H9 (cell line): ENCODE measurements at regions not wholly inside any gene's neighbourhood (a gene's known extent, or its start where the extent isn't known, plus 50 kb on each side); places are given as distances from the start of the nearest gene placed in this dataset.

Source experiments
- DNase-seq: peaks from one replicate; pipeline ENCODE4 v3.0.0-alpha.2; 2017
- H2AFZ ChIP-seq: one replicate; pipeline ENCODE4 v1.6.1; 2013; ENCODE audit warnings: mild to moderate bottlenecking, low read length, control low read depth, moderate library complexity
- H2AK5ac ChIP-seq: 2 replicates; pipeline ENCODE4 v1.6.1; 2013; ENCODE audit warnings: low read length, control low read depth, mixed read lengths; ENCODE audit not compliant: insufficient read length
- H2BK120ac ChIP-seq: one replicate; pipeline ENCODE4 v1.6.1; 2013; ENCODE audit warnings: low read depth, mild to moderate bottlenecking, low read length, control low read depth, inconsistent platforms; ENCODE audit not compliant: poor library complexity, severe bottlenecking
- H2BK12ac ChIP-seq: 2 replicates; pipeline ENCODE4 v1.6.1; 2013; ENCODE audit warnings: low read length, control low read depth, mixed read lengths, low read depth; ENCODE audit not compliant: insufficient read length
- H2BK15ac ChIP-seq: 2 replicates; pipeline ENCODE4 v1.6.1; 2013; ENCODE audit warnings: low read depth, low read length, control low read depth
- H2BK20ac ChIP-seq: one replicate; pipeline ENCODE4 v1.6.1; 2013; ENCODE audit warnings: low read depth, mild to moderate bottlenecking, low read length, control low read depth, inconsistent platforms; ENCODE audit not compliant: poor library complexity, severe bottlenecking
- H2BK5ac ChIP-seq: 2 replicates; pipeline ENCODE4 v1.6.1; 2013; ENCODE audit warnings: low read length, control low read depth, mixed read lengths; ENCODE audit not compliant: insufficient read length
- H3K14ac ChIP-seq: 2 replicates; pipeline ENCODE4 v1.6.1; 2013; ENCODE audit warnings: low read length, control low read depth; ENCODE audit not compliant: insufficient read depth
- H3K18ac ChIP-seq: 2 replicates; pipeline ENCODE4 v1.6.1; 2013; ENCODE audit warnings: low read depth, mild to moderate bottlenecking, mixed read lengths, low read length, control low read depth; ENCODE audit not compliant: insufficient read length
- H3K23ac ChIP-seq: 2 replicates; pipeline ENCODE4 v1.6.1; 2013; ENCODE audit warnings: low read length, control low read depth, mixed read lengths, low read depth; ENCODE audit not compliant: insufficient read length
- H3K23me2 ChIP-seq: 2 replicates; pipeline ENCODE4 v1.6.1; 2013; ENCODE audit warnings: low read depth, mild to moderate bottlenecking, mixed read lengths, low read length, control low read depth; ENCODE audit not compliant: insufficient read length, poor library complexity, severe bottlenecking
- H3K27ac ChIP-seq: 2 replicates; pipeline ENCODE4 v1.5.1; 2013; ENCODE audit warnings: low read length, control low read depth, mixed read lengths, low read depth; ENCODE audit not compliant: insufficient read length
- H3K27me3 ChIP-seq: 2 replicates; pipeline ENCODE4 v1.6.1; 2013; ENCODE audit warnings: low read length, control low read depth, inconsistent platforms; ENCODE audit not compliant: insufficient read depth
- H3K4ac ChIP-seq: 2 replicates; pipeline ENCODE4 v1.6.1; 2013; ENCODE audit warnings: low read depth, mild to moderate bottlenecking, control low read depth, inconsistent platforms, low read length, moderate library complexity
- H3K4me1 ChIP-seq: 2 replicates; pipeline ENCODE4 v1.6.1; 2013; ENCODE audit warnings: low read length, control low read depth, inconsistent platforms; ENCODE audit not compliant: insufficient read depth
- H3K4me2 ChIP-seq: 2 replicates; pipeline ENCODE4 v1.6.1; 2013; ENCODE audit warnings: low read length, control low read depth, mixed read lengths; ENCODE audit not compliant: insufficient read length, insufficient read depth
- H3K56ac ChIP-seq: 2 replicates; pipeline ENCODE4 v1.6.1; 2013; ENCODE audit warnings: low read depth, mild to moderate bottlenecking, mixed read lengths, low read length, control low read depth; ENCODE audit not compliant: insufficient read length
- H3K79me1 ChIP-seq: 2 replicates; pipeline ENCODE4 v1.6.1; 2013; ENCODE audit warnings: low read depth, mild to moderate bottlenecking, moderate library complexity, low read length, control low read depth, inconsistent platforms; ENCODE audit not compliant: insufficient read depth, poor library complexity, severe bottlenecking
- H3K79me2 ChIP-seq: 2 replicates; pipeline ENCODE4 v1.6.1; 2013; ENCODE audit warnings: low read length, control low read depth, inconsistent platforms; ENCODE audit not compliant: insufficient read depth
- H3K9ac ChIP-seq: 2 replicates; pipeline ENCODE4 v1.6.1; 2013; ENCODE audit warnings: low read length, control low read depth, mixed read lengths; ENCODE audit not compliant: insufficient read length; ENCODE audit errors: extremely low read depth
- H3K9me3 ChIP-seq: one replicate; pipeline ENCODE4 v1.6.1; 2013; ENCODE audit warnings: low read depth, low read length, inconsistent platforms; ENCODE audit not compliant: control insufficient read depth
- H3T11ph ChIP-seq: one replicate; pipeline ENCODE4 v1.6.1; 2013; ENCODE audit warnings: mild to moderate bottlenecking, low read length, control low read depth, inconsistent platforms
- H4K20me1 ChIP-seq: one replicate; pipeline ENCODE4 v1.6.1; 2013; ENCODE audit not compliant: control insufficient read depth, insufficient read length, insufficient read depth
- H4K5ac ChIP-seq: 2 replicates; pipeline ENCODE4 v1.6.1; 2013; ENCODE audit warnings: low read depth, mild to moderate bottlenecking, mixed read lengths, low read length, control low read depth; ENCODE audit not compliant: insufficient read length
- H4K8ac ChIP-seq: replicated peaks from 2 replicates; pipeline ENCODE4 v1.6.1; 2013; ENCODE audit warnings: low read length, control low read depth, mixed read lengths, low read depth; ENCODE audit not compliant: insufficient read length
- H4K91ac ChIP-seq: 2 replicates; pipeline ENCODE4 v1.6.1; 2013; ENCODE audit warnings: low read depth, mild to moderate bottlenecking, moderate library complexity, mixed read lengths, low read length, control low read depth; ENCODE audit not compliant: insufficient read length
- H3K27ac Mint-ChIP-seq, 3 experiments: 2 replicates in 2 of 3; 3 replicates in 1 of 3; pipeline ENCODE4 v1.8.0; 2020 to 2021; ENCODE audit warnings: mixed read lengths in 3 of 3, mild to moderate bottlenecking in 1 of 3, moderate library complexity in 1 of 3
- H3K27me3 Mint-ChIP-seq: 2 replicates; pipeline ENCODE4 v1.8.0; 2021; ENCODE audit warnings: low read depth, mild to moderate bottlenecking, moderate library complexity, mixed read lengths
- H3K36me3 Mint-ChIP-seq, 3 experiments: 2 replicates in 2 of 3; 3 replicates in 1 of 3; pipeline ENCODE4 v1.8.0; 2020 to 2021; ENCODE audit warnings: low read depth in 3 of 3, mixed read lengths in 3 of 3; ENCODE audit not compliant: insufficient read depth in 1 of 3
- H3K4me1 Mint-ChIP-seq, 2 experiments: 2 replicates each; pipeline ENCODE4 v1.8.0; 2020; ENCODE audit warnings: mixed read lengths in 2 of 2
- H3K4me3 Mint-ChIP-seq, 2 experiments: 2 replicates in 1 of 2; 3 replicates in 1 of 2; pipeline ENCODE4 v1.8.0; 2020 to 2021; ENCODE audit warnings: mild to moderate bottlenecking in 2 of 2, mixed read lengths in 2 of 2, moderate library complexity in 1 of 2
- H3K9me3 Mint-ChIP-seq, 2 experiments: 2 replicates in 1 of 2; 3 replicates in 1 of 2; pipeline ENCODE4 v1.8.0; 2020; ENCODE audit warnings: mild to moderate bottlenecking in 2 of 2, mixed read lengths in 2 of 2, moderate library complexity in 1 of 2
- WGBS: extraction: QIAGEN DNeasy Blood & Tissue Kit; methylation state at CpG from one replicate; pipeline ENCODE4 v1.1.7; 2013; ENCODE audit warnings: missing lambda C conversion rate, low lambda C conversion rate, mixed read lengths; ENCODE audit not compliant: insufficient read length; ENCODE audit errors: extremely low coverage; 5-methylcytosine and 5-hydroxymethylcytosine counted together
- TF ChIP-seq, protein P1 (sequence below): fragments of 200-600 bp; sonication (generic); conservative IDR thresholded peaks from 3 replicates; pipeline ENCODE4 v1.8.0; 2021; ENCODE audit warnings: antibody characterized with exemption, mild to moderate bottlenecking

DNA sequence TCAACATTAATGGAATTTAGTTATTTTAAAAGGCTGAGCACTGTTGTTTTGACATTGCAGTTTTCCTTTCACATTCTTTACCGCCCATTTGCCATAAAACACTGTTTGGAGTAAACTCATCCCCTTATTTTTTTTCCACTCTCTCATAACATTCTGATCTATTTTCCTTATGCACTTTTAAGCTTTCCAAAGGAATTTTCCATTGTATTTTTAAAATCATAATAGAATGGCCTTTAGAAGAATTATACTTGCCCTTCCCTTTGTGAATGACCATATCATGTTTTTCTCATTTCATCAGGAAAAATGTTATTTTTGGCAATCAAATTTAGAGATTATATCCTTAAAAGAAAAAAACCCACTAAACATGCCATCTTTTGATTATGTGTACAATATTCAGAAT is 1074.2 kb downstream of the STIM2 start:
- no peaks in the 10 kb centered on the region for H4K20me1 ChIP-seq
- no peaks in the 10 kb centered on the region for H3K27me3 ChIP-seq
- Mint-ChIP-seq H3K27me3 (no peaks in the 10 kb centered on the region), H3K4me3 (no peak overlapping the region), H3K9me3 (no peaks in the 10 kb centered on the region), H3K36me3 (no peaks in the 10 kb centered on the region), H3K4me1 (0 out of 4 replicates have a peak, but pooled peaks cover 0 to 3% of the 10 kb centered on the region in 2 experiments), H3K27ac (no peak overlapping the region)
- no peak overlapping the region for H2AFZ ChIP-seq
- H2BK5ac ChIP-seq: no peak overlapping the region
- H3K4me2 ChIP-seq: no peak overlapping the region
- no peaks in the 10 kb centered on the region for H3K23me2 ChIP-seq
- H3K79me2 ChIP-seq: no peaks in the 10 kb centered on the region
- H2BK15ac ChIP-seq: no peak overlapping the region
- H3K4me1 ChIP-seq: no peaks in the 10 kb centered on the region
- no peak overlapping the region for H3K14ac ChIP-seq
- DNase-seq: no peak
- H3K27ac ChIP-seq: no peak overlapping the region
- no peaks in the 10 kb centered on the region for H3K9me3 ChIP-seq
- no peak overlapping the region for H3K9ac ChIP-seq
- no peak overlapping the region for H2AK5ac ChIP-seq
- no peak overlapping the region for H3K18ac ChIP-seq
- no peak overlapping the region for H4K8ac ChIP-seq
- H3K56ac ChIP-seq: no peak overlapping the region
- no peak overlapping the region for H4K5ac ChIP-seq
- H3K79me1 ChIP-seq: no peaks in the 10 kb centered on the region
- TF ChIP-seq, protein P1, sequence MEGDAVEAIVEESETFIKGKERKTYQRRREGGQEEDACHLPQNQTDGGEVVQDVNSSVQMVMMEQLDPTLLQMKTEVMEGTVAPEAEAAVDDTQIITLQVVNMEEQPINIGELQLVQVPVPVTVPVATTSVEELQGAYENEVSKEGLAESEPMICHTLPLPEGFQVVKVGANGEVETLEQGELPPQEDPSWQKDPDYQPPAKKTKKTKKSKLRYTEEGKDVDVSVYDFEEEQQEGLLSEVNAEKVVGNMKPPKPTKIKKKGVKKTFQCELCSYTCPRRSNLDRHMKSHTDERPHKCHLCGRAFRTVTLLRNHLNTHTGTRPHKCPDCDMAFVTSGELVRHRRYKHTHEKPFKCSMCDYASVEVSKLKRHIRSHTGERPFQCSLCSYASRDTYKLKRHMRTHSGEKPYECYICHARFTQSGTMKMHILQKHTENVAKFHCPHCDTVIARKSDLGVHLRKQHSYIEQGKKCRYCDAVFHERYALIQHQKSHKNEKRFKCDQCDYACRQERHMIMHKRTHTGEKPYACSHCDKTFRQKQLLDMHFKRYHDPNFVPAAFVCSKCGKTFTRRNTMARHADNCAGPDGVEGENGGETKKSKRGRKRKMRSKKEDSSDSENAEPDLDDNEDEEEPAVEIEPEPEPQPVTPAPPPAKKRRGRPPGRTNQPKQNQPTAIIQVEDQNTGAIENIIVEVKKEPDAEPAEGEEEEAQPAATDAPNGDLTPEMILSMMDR: no peak
- H2BK12ac ChIP-seq: no peak overlapping the region
- no peak overlapping the region for H2BK120ac ChIP-seq
- no peak overlapping the region for H3T11ph ChIP-seq
- no peak overlapping the region for H2BK20ac ChIP-seq
- no peak overlapping the region for H3K23ac ChIP-seq
- no CpG with 5 or more reads among the region's 1 CpG for WGBS
- H4K91ac ChIP-seq: no peak overlapping the region
- H3K4ac ChIP-seq: no peak overlapping the region
